HuH-7 (cell line): ENCODE measurements at regions not wholly inside any gene's neighbourhood (a gene's known extent, or its start where the extent isn't known, plus 50 kb on each side); places are given as distances from the start of the nearest gene placed in this dataset.

Experiments used
- DNase-seq: peaks from one replicate; pipeline ENCODE4 v3.0.0; 2011; ENCODE audit warnings: low spot score

- no peak for DNase-seq
Measured at GRCh38 chr20:50405915-50406609, 104.1 kb upstream of the PTPN1 start.

- no peak for DNase-seq
Measured at GRCh38 chr20:50406610-50407136, 103.5 kb upstream of the PTPN1 start.

DNA sequence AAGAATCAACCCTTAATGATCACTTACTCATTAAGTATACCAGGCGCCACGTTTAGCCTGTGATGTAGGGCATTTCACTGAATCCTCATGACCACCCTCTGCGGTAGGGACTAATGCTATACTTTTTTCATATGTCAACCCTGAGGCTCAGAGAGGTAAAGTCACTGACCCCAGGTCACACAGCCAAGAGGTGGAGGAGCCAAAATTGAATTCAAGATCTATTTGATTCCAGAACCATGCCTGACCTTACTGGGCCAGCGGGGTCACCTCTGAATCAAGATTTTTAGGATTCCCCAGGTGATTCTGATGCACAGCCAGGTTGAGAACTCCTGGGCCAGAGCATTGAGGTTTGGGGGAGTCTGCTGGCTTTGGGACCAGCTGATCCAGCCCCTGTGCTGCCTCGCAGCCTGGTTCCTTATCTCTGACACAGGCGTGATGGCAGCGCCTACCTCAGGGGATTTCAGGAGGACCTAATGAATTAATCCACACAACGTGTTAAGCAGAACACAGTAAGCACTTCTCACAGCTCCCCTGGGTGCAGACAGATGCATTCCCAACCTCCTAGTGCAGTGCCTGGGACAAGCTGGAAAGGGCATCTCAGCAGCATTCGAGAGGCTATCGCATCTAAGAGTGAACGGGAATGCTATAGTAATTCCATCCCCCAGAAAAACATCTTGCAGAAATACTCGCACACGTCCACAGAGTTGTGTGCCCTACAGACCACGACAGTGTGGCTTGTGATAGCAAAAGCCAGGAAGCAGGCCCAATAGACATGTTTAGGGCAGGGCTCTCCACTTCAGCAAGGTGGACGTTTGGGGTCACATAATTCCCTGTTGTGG lies 101.4 kb upstream of the PTPN1 start:
- no peak for DNase-seq

DNA sequence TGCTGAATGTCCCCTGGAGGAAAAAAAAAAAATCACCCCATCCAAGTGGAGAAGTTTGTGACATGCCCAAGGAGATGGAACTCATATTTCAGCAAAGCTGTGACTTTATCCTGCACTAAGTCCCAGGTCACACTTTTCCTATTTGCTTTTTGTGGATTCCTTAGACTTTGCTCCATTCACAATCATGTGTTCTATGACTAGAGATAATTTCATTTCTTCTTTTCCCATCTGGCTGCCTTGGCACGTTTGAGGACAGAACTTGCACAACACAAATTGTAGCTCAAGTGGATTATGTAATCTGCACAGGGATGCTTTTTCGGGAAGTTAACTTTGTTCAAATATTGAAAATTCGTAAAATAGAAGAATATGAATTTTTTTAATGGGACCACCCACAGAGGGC lies 100.7 kb upstream of the PTPN1 start:
- DNase-seq, result no peak

DNA sequence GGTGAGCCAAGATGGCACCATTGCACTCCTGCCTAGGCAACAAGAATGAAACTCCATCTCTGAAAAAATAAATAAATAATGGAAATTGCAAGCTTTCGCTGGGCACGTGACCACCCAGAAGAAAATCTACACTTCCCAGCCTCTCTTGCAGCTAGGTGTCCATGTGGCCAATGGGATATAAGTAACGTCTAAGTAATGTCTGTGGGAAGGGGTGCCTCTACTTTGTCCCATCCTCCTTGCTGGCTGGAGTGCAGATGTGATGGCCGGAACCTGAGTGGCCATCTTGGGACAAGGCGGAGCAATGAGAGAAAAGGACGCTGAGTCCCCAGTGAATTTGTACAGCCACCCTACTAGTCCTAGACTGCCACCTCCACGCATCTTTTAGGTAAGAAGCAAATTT lies 99.8 kb upstream of the PTPN1 start:
- no peak for DNase-seq

GRCh38 chr20:50412069-50412468 lies 98.1 kb upstream of the PTPN1 start:
- no peak for DNase-seq

DNA sequence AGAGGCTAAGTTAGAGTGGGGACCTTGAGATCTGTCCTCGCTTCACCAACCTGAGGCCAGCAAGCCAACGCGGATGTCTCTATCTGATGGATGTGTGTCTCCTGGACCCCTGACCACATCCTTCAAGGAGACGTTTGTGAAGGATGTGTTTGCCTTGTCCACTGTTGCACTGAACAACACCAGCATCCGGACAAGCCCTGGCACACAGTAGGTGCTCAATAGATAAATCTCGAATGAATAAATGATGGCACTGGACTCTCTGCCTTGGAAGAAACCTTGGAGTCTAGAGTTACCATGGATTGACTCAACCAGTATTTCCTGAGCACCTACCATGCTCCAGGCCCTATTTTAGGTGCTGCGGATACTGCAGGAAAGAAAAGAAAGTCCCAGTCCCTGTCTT lies 97.7 kb upstream of the PTPN1 start:
- no peak for DNase-seq

DNA sequence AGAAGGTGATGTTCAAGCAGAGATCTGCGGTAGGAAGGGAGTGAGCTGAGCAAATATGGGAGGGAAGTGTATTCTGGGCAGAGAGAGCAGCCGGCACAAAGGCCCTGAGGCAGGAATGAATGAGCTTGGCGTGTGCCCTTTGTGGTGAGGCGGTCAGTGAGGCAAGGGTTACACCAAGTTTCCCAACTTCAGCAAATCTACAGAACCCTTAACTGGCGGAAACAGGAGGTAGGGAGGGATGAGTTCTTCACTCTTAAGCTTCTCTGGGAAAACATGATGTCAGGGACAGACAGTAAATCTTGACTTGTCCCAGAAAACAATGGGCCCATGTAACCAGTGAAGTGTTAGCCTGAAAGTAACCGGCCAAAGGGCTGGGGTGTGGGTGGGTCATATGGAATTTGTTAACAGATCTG lies 97.1 kb upstream of the PTPN1 start:
- no peak for DNase-seq

GRCh38 chr20:50415021-50415515 lies 95.1 kb upstream of the PTPN1 start:
- DNase-seq, result no peak

DNA sequence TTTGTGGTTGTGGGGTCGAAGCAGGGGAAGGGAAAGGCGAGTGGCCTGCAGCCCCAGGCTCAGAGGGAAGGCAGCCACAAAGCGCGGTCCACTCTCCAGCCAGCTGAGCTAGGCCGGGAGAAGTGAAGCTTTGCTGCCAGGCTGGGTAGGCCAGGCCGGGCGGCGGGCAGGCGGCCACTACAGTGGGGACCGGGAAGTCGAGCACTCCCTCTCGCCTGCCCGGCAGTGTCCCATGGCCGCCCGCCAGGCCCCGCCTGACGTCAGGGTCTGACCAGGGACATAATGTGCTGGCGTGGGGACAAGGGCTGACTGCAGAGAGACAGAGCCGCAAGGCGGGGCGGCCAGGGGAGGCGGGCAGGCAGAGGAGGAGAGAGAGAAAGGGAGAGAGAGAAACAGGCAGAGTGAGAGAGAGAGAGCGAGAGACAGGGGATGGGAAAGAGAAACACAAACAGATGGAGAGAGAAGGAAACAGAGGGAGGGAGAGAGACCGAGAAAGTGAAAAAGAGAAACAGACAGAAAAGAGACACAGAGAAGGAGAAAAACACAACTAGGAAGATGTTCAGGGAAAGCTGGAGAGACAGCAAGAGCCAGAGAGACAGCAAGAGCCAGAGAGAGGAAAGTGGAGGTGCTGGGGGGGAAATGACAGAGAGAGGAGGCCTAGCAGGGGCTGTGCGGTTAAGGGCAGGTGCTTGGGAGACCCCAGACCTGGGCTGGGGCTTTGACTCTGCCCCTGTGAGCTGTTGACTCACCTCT lies 94.5 kb upstream of the PTPN1 start:
- no peak for DNase-seq

- DNase-seq, result no peak
Measured at GRCh38 chr20:50416269-50417022, 93.7 kb upstream of the PTPN1 start.

GRCh38 chr20:50417023-50417329 lies 93.2 kb upstream of the PTPN1 start:
- no peak for DNase-seq

- no peak for DNase-seq
Measured at GRCh38 chr20:50417484-50418235, 92.5 kb upstream of the PTPN1 start.

DNA sequence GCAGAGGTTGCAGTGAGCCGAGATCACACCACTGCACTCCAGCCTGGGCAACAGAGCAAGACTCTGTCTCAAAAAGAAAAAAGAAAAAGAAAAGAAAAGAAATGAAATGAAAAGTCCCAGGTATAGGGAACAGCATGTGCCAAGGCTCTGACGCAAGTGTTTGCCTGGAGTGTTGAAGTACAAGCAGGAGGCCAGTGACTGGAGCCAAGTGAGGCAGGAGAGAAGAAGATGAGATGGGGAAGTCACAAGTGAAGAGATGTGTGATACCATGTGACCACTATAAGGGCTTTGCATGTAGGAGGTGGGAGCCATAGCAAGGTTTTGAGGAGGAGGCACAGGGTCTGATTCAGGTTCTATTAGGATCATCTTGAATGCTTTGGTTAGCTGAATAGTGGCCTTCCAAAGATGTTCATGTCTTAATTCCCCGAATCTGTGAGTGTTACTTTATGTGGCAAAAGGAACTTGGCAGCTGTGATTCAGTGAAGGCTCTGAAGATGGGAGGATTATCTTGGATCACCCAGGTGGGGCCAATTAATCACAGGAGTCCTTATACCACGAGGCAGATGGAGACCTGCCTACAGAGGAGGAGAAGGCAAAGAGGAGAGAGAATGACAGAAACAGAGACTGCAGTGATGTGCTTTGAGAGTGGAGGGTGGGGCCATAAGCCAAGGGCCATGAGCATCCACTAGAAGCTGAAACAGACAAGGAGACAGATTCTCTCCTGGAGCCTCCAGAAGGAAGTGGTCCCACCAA lies 91.1 kb upstream of the PTPN1 start:
- DNase-seq, result no peak

DNA sequence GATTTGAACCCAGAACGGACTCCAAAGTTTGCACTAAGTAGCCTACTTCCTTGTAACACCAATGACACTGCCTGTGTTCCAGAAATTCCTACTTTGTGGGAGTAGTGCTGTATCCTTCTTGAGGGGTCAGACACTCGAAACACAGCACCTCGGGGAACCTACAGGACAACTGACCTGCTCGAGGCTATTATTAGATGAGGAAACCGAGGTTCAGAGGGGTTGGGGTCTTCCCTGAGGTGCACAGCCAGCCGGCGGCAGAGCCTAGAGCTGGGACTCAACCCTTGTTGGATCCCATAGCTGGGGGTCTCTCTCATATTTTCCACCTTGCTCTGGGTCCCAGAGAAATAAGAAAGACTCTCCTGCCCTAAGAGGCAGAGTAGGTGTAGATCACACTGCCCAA lies 89.8 kb upstream of the PTPN1 start:
- no peak for DNase-seq

GRCh38 chr20:50421356-50422340 lies 88.5 kb upstream of the PTPN1 start:
- DNase-seq, result no peak

DNA sequence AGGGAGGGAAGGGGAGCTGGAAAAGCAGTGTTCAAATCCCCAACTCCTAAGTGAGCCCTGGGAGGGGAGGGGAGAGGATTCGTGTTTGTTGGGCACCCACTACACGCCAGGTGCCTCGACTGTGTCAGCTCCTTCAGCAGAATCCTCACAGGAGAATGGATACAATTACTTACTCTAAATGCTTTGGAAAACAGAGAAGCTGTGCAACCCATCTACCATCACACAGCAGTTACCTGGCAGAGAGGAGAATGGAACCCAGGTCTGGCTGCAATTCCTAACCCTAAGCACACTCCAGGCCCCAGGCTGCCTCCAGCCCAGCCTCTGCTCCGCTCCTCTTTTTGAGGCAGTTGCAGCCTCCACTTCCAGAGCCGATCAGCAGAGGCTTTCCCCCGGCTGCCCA lies 86.4 kb upstream of the PTPN1 start:
- no peak for DNase-seq

GRCh38 chr20:50425076-50425475 lies 85.1 kb upstream of the PTPN1 start:
- DNase-seq, result peak; percentile 54
